ENCODE measurements at regions not wholly inside any gene's neighbourhood (a gene's known extent, or its start where the extent isn't known, plus 50 kb on each side); places are given as distances from the start of the nearest gene placed in this dataset.

DNA sequence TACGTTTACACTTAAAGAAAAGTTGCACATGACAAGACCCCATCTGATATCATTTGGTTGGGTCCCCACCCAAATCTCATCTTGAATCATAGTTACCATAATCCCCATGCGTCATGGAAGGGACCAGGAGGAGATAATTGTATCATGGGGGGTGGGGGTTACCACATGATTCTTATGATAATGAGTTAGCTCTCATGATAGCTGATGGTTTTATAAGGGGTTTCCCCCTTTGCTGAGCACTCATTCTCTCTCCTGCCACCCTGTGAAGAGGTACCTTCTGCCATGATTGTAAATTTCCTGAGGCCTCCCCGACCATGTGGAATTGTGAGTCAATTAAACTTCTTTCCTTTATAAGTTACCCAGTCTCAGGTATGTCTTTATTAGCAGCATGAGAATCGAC is 60.3 kb downstream of the PHLDA1 start:
- TF ChIP-seq, protein P1, sequence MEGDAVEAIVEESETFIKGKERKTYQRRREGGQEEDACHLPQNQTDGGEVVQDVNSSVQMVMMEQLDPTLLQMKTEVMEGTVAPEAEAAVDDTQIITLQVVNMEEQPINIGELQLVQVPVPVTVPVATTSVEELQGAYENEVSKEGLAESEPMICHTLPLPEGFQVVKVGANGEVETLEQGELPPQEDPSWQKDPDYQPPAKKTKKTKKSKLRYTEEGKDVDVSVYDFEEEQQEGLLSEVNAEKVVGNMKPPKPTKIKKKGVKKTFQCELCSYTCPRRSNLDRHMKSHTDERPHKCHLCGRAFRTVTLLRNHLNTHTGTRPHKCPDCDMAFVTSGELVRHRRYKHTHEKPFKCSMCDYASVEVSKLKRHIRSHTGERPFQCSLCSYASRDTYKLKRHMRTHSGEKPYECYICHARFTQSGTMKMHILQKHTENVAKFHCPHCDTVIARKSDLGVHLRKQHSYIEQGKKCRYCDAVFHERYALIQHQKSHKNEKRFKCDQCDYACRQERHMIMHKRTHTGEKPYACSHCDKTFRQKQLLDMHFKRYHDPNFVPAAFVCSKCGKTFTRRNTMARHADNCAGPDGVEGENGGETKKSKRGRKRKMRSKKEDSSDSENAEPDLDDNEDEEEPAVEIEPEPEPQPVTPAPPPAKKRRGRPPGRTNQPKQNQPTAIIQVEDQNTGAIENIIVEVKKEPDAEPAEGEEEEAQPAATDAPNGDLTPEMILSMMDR (IDR thresholded peaks at IDR 0.05): no peak
- no peak for TF ChIP-seq POLR2A (IDR thresholded peaks at IDR 0.05)

All from vagina (tissue), 2 donors.